DOHH2 (cell line): ENCODE measurements at regions not wholly inside any gene's neighbourhood (a gene's known extent, or its start where the extent isn't known, plus 50 kb on each side); places are given as distances from the start of the nearest gene placed in this dataset.
"Not testable (repeated sequence)": the region's sequence is repeated elsewhere in the genome, so short reads cannot be mapped to it uniquely, and the experiment has no call there.

Experiments
- H3F3A ChIP-seq: fragments of 200-600 bp; sonication (generic), shearing (Covaris generic); 2 replicates; pipeline ENCODE4 v1.6.0; 2016; ENCODE audit warnings: antibody characterized with exemption, mild to moderate bottlenecking; ENCODE audit not compliant: control insufficient read depth, insufficient read depth
- H3K27ac ChIP-seq: fragments of 200-600 bp; sonication (generic); 2 replicates; pipeline ENCODE4 v1.5.1; 2014; ENCODE audit warnings: low read depth, mild to moderate bottlenecking, low read length, moderate library complexity
- H3K27me3 ChIP-seq: fragments of 200-600 bp; sonication (generic); 2 replicates; pipeline ENCODE4 v1.6.1; 2014; ENCODE audit warnings: mild to moderate bottlenecking, low read length, mixed read lengths; ENCODE audit not compliant: control insufficient read depth
- H3K36me3 ChIP-seq: fragments of 200-600 bp; sonication (generic); 2 replicates; pipeline ENCODE4 v1.6.1; 2014; ENCODE audit warnings: mild to moderate bottlenecking, low read length, moderate library complexity, mixed read lengths; ENCODE audit not compliant: control insufficient read depth
- H3K4me1 ChIP-seq: fragments of 200-600 bp; sonication (generic); 2 replicates; pipeline ENCODE4 v1.6.1; 2014; ENCODE audit warnings: mild to moderate bottlenecking, low read length, mixed read lengths; ENCODE audit not compliant: control insufficient read depth
- H3K4me2 ChIP-seq: fragments of 200-600 bp; sonication (generic); 2 replicates; pipeline ENCODE4 v1.6.0; 2014; ENCODE audit warnings: mild to moderate bottlenecking, low read length, moderate library complexity
- H3K4me3 ChIP-seq: fragments of 200-600 bp; sonication (generic); 2 replicates; pipeline ENCODE4 v1.5.1; 2014; ENCODE audit warnings: mild to moderate bottlenecking, low read length, mixed read lengths
- H3K79me2 ChIP-seq: fragments of 200-600 bp; sonication (generic); 2 replicates; pipeline ENCODE4 v1.6.1; 2014; ENCODE audit warnings: mild to moderate bottlenecking, low read length, mixed read lengths; ENCODE audit not compliant: control insufficient read depth
- H3K9me2 ChIP-seq: fragments of 200-600 bp; sonication (generic); replicated peaks from 2 replicates; pipeline ENCODE4 v1.6.1; 2014; ENCODE audit warnings: mild to moderate bottlenecking, low read length, mixed read lengths; ENCODE audit not compliant: control insufficient read depth
- H3K9me3 ChIP-seq: fragments of 200-600 bp; sonication (generic); 2 replicates; pipeline ENCODE4 v1.6.1; 2014; ENCODE audit warnings: antibody characterized with exemption, low read length, mixed read lengths; ENCODE audit not compliant: control insufficient read depth, insufficient read depth
- H4K20me1 ChIP-seq: fragments of 200-600 bp; sonication (generic); 2 replicates; pipeline ENCODE4 v1.6.0; 2014; ENCODE audit warnings: low read depth, mild to moderate bottlenecking, antibody characterized with exemption, low read length, moderate library complexity; ENCODE audit not compliant: control insufficient read depth, insufficient read depth
- CTCF ChIP-seq: fragments of 200-600 bp; sonication (generic); IDR thresholded peaks from one replicate; pipeline ENCODE4 v1.5.1; 2014; ENCODE audit warnings: antibody characterized with exemption, mild to moderate bottlenecking, low read depth, low read length; ENCODE audit not compliant: poor library complexity, severe bottlenecking
- EZH2phosphoT487 ChIP-seq: fragments of 200-600 bp; sonication (generic); IDR thresholded peaks from 2 replicates; pipeline ENCODE4 v1.6.1; 2017; ENCODE audit warnings: borderline replicate concordance, mild to moderate bottlenecking, antibody characterized with exemption, low read length, moderate library complexity, mixed read lengths

GRCh38 chr1:221591250-221591649 lies 150.6 kb downstream of the DUSP10 start:
- H3K36me3 ChIP-seq, H3K79me2 ChIP-seq, H3K9me3 ChIP-seq, H3K4me2 ChIP-seq, H4K20me1 ChIP-seq, H3K9me2 ChIP-seq, H3K27ac ChIP-seq, H3F3A ChIP-seq, H3K4me3 ChIP-seq, H3K4me1 ChIP-seq, H3K27me3 ChIP-seq: not testable (repeated sequence)

- Histone ChIP-seq H3F3A (no peaks in the 10 kb centered on the region), H3K4me1 (no peaks in the 10 kb centered on the region), H3K9me3 (no peaks in the 10 kb centered on the region), H3K79me2 (no peaks in the 10 kb centered on the region), H3K27me3 (no peaks in the 10 kb centered on the region), H3K4me3 (no peak overlapping the region), H3K9me2 (no peaks in the 10 kb centered on the region), H3K27ac (no peak overlapping the region), H3K4me2 (no peak overlapping the region), H3K36me3 (no peaks in the 10 kb centered on the region), H4K20me1 (no peaks in the 10 kb centered on the region)
- TF ChIP-seq EZH2phosphoT487 = no peak
- TF ChIP-seq CTCF = no peak
These were observed 147.3 kb downstream of the DUSP10 start for GRCh38 chr1:221594576-221594975.

GRCh38 chr1:221598122-221598521 lies 143.8 kb downstream of the DUSP10 start:
- H3K79me2 ChIP-seq = no peaks in the 10 kb centered on the region
- no peak overlapping the region for H3K27ac ChIP-seq
- no peak for TF ChIP-seq EZH2phosphoT487
- no peak for TF ChIP-seq CTCF

GRCh38 chr1:221601166-221601565 lies 140.7 kb downstream of the DUSP10 start:
- TF ChIP-seq CTCF (no peak), EZH2phosphoT487 (no peak)
- Histone ChIP-seq H3K9me3 (no peaks in the 10 kb centered on the region), H3F3A (no peaks in the 10 kb centered on the region), H3K27me3 (no peaks in the 10 kb centered on the region), H3K27ac (no peak overlapping the region), H3K4me2 (no peak overlapping the region), H3K36me3 (no peaks in the 10 kb centered on the region), H3K4me1 (no peaks in the 10 kb centered on the region), H3K4me3 (no peak overlapping the region), H4K20me1 (no peaks in the 10 kb centered on the region), H3K79me2 (no peaks in the 10 kb centered on the region), H3K9me2 (no peaks in the 10 kb centered on the region)

More at GRCh38 chr1:221598122-221598521, 143.8 kb downstream of the DUSP10 start:
- Histone ChIP-seq H3K4me1 (no peaks in the 10 kb centered on the region), H3K9me3 (no peaks in the 10 kb centered on the region), H3K27me3 (no peaks in the 10 kb centered on the region), H3K9me2 (no peaks in the 10 kb centered on the region), H3K36me3 (no peaks in the 10 kb centered on the region), H3F3A (no peaks in the 10 kb centered on the region), H3K4me3 (no peak overlapping the region), H3K4me2 (no peak overlapping the region), H4K20me1 (no peaks in the 10 kb centered on the region)
